ENCODE measurements at regions not wholly inside any gene's neighbourhood (a gene's known extent, or its start where the extent isn't known, plus 50 kb on each side); places are given as distances from the start of the nearest gene placed in this dataset.

GRCh38 chr7:118298771-118299170 lies 74.3 kb downstream of the ANKRD7 start:
- Mint-ChIP-seq H3K36me3 (no peaks in the 10 kb centered on the region), H3K27me3 (no peaks in the 10 kb centered on the region), H3K9me3 (no peaks in the 10 kb centered on the region), H3K4me1 (no peaks in the 10 kb centered on the region), H3K4me3 (no peak overlapping the region), H3K27ac (no peak overlapping the region)
- DNase-seq = no peak
- CTCF ChIA-PET = no interaction called here

- CTCF ChIA-PET = no interaction called here
- no peak for DNase-seq
- Mint-ChIP-seq H3K4me1 (no peaks in the 10 kb centered on the region), H3K27me3 (no peaks in the 10 kb centered on the region), H3K36me3 (no peaks in the 10 kb centered on the region), H3K27ac (no peak overlapping the region), H3K9me3 (no peaks in the 10 kb centered on the region), H3K4me3 (no peak overlapping the region)
Observed at GRCh38 chr7:118300177-118300576, 75.7 kb downstream of the ANKRD7 start.

GRCh38 chr7:118304100-118304499 lies 79.6 kb downstream of the ANKRD7 start:
- no peaks in the 10 kb centered on the region for H3K27me3 Mint-ChIP-seq
- CTCF ChIA-PET = no interaction called here
- no peak overlapping the region for H3K27ac Mint-ChIP-seq
- DNase-seq = no peak
- H3K4me3 Mint-ChIP-seq = no peak overlapping the region
- peaks cover under 1% of the 10 kb centered on the region for H3K9me3 Mint-ChIP-seq
- H3K4me1 Mint-ChIP-seq = no peaks in the 10 kb centered on the region
- H3K36me3 Mint-ChIP-seq = no peaks in the 10 kb centered on the region

GRCh38 chr7:118305671-118306070 lies 81.2 kb downstream of the ANKRD7 start:
- DNase-seq = no peak
- no peak overlapping the region for H3K4me3 Mint-ChIP-seq
- H3K4me1 Mint-ChIP-seq = no peaks in the 10 kb centered on the region
- H3K27ac Mint-ChIP-seq = no peak overlapping the region
- H3K27me3 Mint-ChIP-seq = no peaks in the 10 kb centered on the region
- no peaks in the 10 kb centered on the region for H3K36me3 Mint-ChIP-seq
- CTCF ChIA-PET = no interaction called here
- H3K9me3 Mint-ChIP-seq = peaks cover 4% of the 10 kb centered on the region

- CTCF ChIA-PET = no interaction called here
- H3K4me3 Mint-ChIP-seq = no peak overlapping the region
- H3K9me3 Mint-ChIP-seq = peaks cover 4% of the 10 kb centered on the region
- H3K27ac Mint-ChIP-seq = no peak overlapping the region
- no peaks in the 10 kb centered on the region for H3K36me3 Mint-ChIP-seq
- no peaks in the 10 kb centered on the region for H3K27me3 Mint-ChIP-seq
- no peaks in the 10 kb centered on the region for H3K4me1 Mint-ChIP-seq
- no peak for DNase-seq
Observed at GRCh38 chr7:118306771-118307170, 82.3 kb downstream of the ANKRD7 start.

GRCh38 chr7:118311121-118311836 lies 86.8 kb downstream of the ANKRD7 start:
- Mint-ChIP-seq H3K9me3 (peaks cover 7% of the 10 kb centered on the region), H3K4me1 (no peaks in the 10 kb centered on the region), H3K27me3 (no peaks in the 10 kb centered on the region), H3K4me3 (no peak overlapping the region), H3K36me3 (no peaks in the 10 kb centered on the region), H3K27ac (no peak overlapping the region)
- DNase-seq = no peak
- CTCF ChIA-PET = no interaction called here

- peaks cover 7% of the 10 kb centered on the region for H3K9me3 Mint-ChIP-seq
- CTCF ChIA-PET = no interaction called here
- H3K27me3 Mint-ChIP-seq = no peaks in the 10 kb centered on the region
- H3K27ac Mint-ChIP-seq = no peak overlapping the region
- DNase-seq = no peak
- no peak overlapping the region for H3K4me3 Mint-ChIP-seq
- no peaks in the 10 kb centered on the region for H3K36me3 Mint-ChIP-seq
- no peaks in the 10 kb centered on the region for H3K4me1 Mint-ChIP-seq
Observed at GRCh38 chr7:118312051-118312450, 87.5 kb downstream of the ANKRD7 start.

GRCh38 chr7:118312966-118313365 lies 88.5 kb downstream of the ANKRD7 start:
- peaks cover 7% of the 10 kb centered on the region for H3K9me3 Mint-ChIP-seq
- H3K27me3 Mint-ChIP-seq = no peaks in the 10 kb centered on the region
- H3K4me1 Mint-ChIP-seq = no peaks in the 10 kb centered on the region
- no peaks in the 10 kb centered on the region for H3K36me3 Mint-ChIP-seq
- H3K27ac Mint-ChIP-seq = no peak overlapping the region
- DNase-seq = no peak
- CTCF ChIA-PET = no interaction called here
- H3K4me3 Mint-ChIP-seq = no peak overlapping the region

DNA sequence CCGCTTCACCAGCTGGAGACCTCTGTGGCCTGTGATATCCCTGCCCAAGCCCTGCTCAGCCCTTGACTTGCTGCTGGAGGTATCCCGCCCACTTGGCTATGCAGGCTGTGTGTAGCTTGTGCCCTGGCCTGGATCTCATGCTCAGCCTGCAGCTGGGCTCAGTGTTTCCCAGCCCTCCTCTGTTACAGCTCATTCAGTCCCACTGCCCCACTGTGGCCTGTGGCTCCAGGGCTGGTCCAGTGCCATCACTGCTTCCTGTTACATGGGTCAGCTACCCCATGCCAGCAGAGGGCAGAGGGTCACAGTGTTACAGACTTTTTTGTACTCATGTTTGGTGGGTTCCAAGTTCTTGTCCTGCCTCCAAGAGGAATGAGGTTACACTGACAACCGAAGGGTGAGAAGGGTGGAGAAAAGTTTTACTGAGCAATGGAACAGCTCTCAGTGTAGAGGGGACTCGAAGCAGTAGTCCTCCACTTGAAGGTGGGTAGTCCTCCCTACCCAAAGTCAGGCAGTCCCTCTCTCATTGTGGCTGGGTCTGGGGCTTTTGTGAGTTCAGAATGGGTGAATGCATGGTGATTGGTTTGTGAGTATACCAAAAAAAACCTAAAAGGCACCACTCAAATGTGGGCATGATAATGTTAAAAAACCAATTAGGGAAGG lies 100.4 kb downstream of the ANKRD7 start:
- no peaks in the 10 kb centered on the region for H3K4me1 Mint-ChIP-seq

DNA sequence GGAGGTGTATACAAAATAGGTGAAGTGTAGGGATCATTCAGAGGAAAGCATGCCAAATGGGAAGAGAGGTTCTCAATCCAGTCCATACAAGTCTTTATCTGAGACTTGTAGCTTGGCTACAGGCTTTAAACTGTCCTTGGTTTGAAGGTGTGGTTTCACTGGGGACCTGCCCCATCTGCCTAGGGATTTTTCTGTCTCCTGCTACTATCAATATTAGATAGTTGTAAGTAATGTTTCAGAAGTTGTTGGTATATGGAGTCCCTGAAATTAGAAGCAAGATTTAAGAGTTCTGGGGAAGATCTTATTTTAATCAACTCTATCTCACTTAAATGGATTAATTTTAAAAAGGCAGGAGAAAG lies 100.9 kb downstream of the ANKRD7 start:
- no peak overlapping the region for H3K4me3 Mint-ChIP-seq
- no peak for DNase-seq
- peaks cover 4% of the 10 kb centered on the region for H3K27me3 Mint-ChIP-seq
- CTCF ChIA-PET = no interaction called here
- H3K27ac Mint-ChIP-seq = no peak overlapping the region
- H3K36me3 Mint-ChIP-seq = no peaks in the 10 kb centered on the region
- H3K4me1 Mint-ChIP-seq = no peaks in the 10 kb centered on the region
- no peaks in the 10 kb centered on the region for H3K9me3 Mint-ChIP-seq

More for the DNA sequence above, 100.4 kb downstream of the ANKRD7 start:
- H3K4me3 Mint-ChIP-seq = no peak overlapping the region
- no peaks in the 10 kb centered on the region for H3K9me3 Mint-ChIP-seq
- CTCF ChIA-PET = no interaction called here
- H3K36me3 Mint-ChIP-seq = no peaks in the 10 kb centered on the region
- DNase-seq = no peak
- H3K27ac Mint-ChIP-seq = no peak overlapping the region
- peaks cover 4% of the 10 kb centered on the region for H3K27me3 Mint-ChIP-seq

GRCh38 chr7:118327174-118327573 lies 102.7 kb downstream of the ANKRD7 start:
- DNase-seq = no peak
- Mint-ChIP-seq H3K4me3 (no peak overlapping the region), H3K36me3 (no peaks in the 10 kb centered on the region), H3K4me1 (no peaks in the 10 kb centered on the region), H3K9me3 (no peaks in the 10 kb centered on the region), H3K27me3 (peaks cover 4% of the 10 kb centered on the region), H3K27ac (no peak overlapping the region)
- CTCF ChIA-PET = interaction anchor here (1.0 kb wide), 1 partner anchor 8 kb away, joined by 3 read pairs; no protein-coding TSS in a partner anchor

GRCh38 chr7:118328505-118329211 lies 104.2 kb downstream of the ANKRD7 start:
- Mint-ChIP-seq H3K9me3 (no peaks in the 10 kb centered on the region), H3K27me3 (peaks cover 4% of the 10 kb centered on the region), H3K27ac (no peak overlapping the region), H3K4me1 (no peaks in the 10 kb centered on the region), H3K4me3 (no peak overlapping the region), H3K36me3 (no peaks in the 10 kb centered on the region)
- CTCF ChIA-PET = no interaction called here
- no peak for DNase-seq

GRCh38 chr7:118330388-118330787 lies 105.9 kb downstream of the ANKRD7 start:
- no peaks in the 10 kb centered on the region for H3K36me3 Mint-ChIP-seq
- no peaks in the 10 kb centered on the region for H3K27me3 Mint-ChIP-seq
- no peaks in the 10 kb centered on the region for H3K9me3 Mint-ChIP-seq
- H3K4me3 Mint-ChIP-seq = no peak overlapping the region
- CTCF ChIA-PET = no interaction called here
- H3K4me1 Mint-ChIP-seq = no peaks in the 10 kb centered on the region
- no peak for DNase-seq
- no peak overlapping the region for H3K27ac Mint-ChIP-seq

- Mint-ChIP-seq H3K36me3 (no peaks in the 10 kb centered on the region), H3K4me1 (no peaks in the 10 kb centered on the region), H3K27me3 (no peaks in the 10 kb centered on the region), H3K9me3 (no peaks in the 10 kb centered on the region), H3K4me3 (no peak overlapping the region), H3K27ac (no peak overlapping the region)
- no peak for DNase-seq
- CTCF ChIA-PET = no interaction called here
Observed at GRCh38 chr7:118346748-118347147, 122.2 kb downstream of the ANKRD7 start.

DNA sequence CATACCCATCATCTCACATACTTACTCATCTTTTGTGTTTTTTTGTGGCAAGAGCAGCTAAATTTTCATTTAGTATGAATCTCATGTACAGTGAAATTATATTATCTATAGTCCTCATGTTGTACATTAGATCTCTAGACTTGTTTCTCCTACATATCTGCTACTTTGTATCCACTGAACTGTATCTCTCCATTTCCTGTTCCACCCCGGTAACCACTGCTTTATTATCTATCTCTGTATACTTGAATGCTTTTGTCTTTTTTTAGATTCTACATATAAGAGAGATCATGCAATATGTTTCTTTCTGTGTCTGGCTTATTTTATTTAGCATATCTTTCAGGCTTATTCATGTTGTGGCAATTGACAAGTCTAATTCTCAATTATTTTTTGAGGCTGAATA lies 125.1 kb downstream of the ANKRD7 start:
- no peaks in the 10 kb centered on the region for H3K27me3 Mint-ChIP-seq
- CTCF ChIA-PET = no interaction called here
- DNase-seq = no peak
- H3K4me1 Mint-ChIP-seq = no peaks in the 10 kb centered on the region
- no peak overlapping the region for H3K4me3 Mint-ChIP-seq
- H3K9me3 Mint-ChIP-seq = no peaks in the 10 kb centered on the region
- no peaks in the 10 kb centered on the region for H3K36me3 Mint-ChIP-seq
- no peak overlapping the region for H3K27ac Mint-ChIP-seq

Data from activated naive CD4-positive, alpha-beta T cell treated with anti-CD3 and anti-CD28 coated beads, Interleukin-2, amount 10 ng/mL, durations not matched to agents 7 days and 5 days (primary cell).